Neural crest cell (in vitro differentiated cells): ENCODE measurements at regions not wholly inside any gene's neighbourhood (a gene's known extent, or its start where the extent isn't known, plus 50 kb on each side); places are given as distances from the start of the nearest gene placed in this dataset.
A peak's percentile ranks its signal among the peaks of the same experiment; 100 is the strongest.
"Not testable (repeated sequence)": the region's sequence is repeated elsewhere in the genome, so short reads cannot be mapped to it uniquely, and the experiment has no call there.

ENCODE experiments used
- DNase-seq: peaks from one replicate; pipeline ENCODE4 v3.0.0; 2021; ENCODE audit warnings: low read depth, mixed read lengths, low spot score
- H3K27ac Mint-ChIP-seq: one replicate; pipeline ENCODE4 v1.8.0; 2021; ENCODE audit warnings: mild to moderate bottlenecking, mixed read lengths; ENCODE audit not compliant: unreplicated experiment
- H3K27me3 Mint-ChIP-seq: 2 replicates; pipeline ENCODE4 v1.8.0; 2021; ENCODE audit warnings: low read depth, mild to moderate bottlenecking, mixed read lengths
- H3K36me3 Mint-ChIP-seq: 2 replicates; pipeline ENCODE4 v1.8.0; 2021; ENCODE audit warnings: low read depth, mild to moderate bottlenecking, mixed read lengths
- H3K4me1 Mint-ChIP-seq: 2 replicates; pipeline ENCODE4 v1.8.0; 2021; ENCODE audit warnings: mixed read lengths
- H3K4me3 Mint-ChIP-seq: one replicate; pipeline ENCODE4 v1.8.0; 2021; ENCODE audit warnings: mild to moderate bottlenecking, mixed read lengths
- H3K9me3 Mint-ChIP-seq: 2 replicates; pipeline ENCODE4 v1.8.0; 2021; ENCODE audit warnings: mixed read lengths
- CTCF ChIP-seq: fragments of 200-600 bp; sonication (generic); conservative IDR thresholded peaks from 2 replicates; pipeline ENCODE4 v1.5.0; 2021; ENCODE audit warnings: antibody characterized with exemption, mild to moderate bottlenecking

DNA sequence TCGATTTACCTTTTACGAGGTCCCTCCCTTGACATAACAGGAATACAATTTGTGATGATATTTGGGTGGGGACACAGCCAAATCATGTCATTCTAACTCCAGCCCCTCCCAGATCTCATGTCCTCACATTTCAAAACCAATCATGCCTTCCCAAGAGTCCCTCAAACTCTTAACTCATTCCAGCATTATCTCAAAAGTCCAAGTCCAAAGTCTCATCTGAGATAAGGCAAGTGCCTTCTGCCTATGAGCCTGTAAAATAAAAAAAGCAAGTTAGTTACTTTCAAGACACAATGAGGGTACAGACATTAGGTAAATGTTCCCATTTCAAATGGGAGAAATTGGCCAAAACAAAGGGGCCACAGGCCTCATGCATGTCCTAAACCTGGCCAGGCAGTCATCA is 381.1 kb downstream of the PIK3C3 start:
- H3K4me3 Mint-ChIP-seq, result no peak overlapping the region
- no peak overlapping the region for H3K27ac Mint-ChIP-seq
- H3K27me3 Mint-ChIP-seq, result no peaks in the 10 kb centered on the region
- H3K4me1 Mint-ChIP-seq, result peaks cover 21% of the 10 kb centered on the region
- H3K9me3 Mint-ChIP-seq, result peaks cover 13% of the 10 kb centered on the region
- peaks cover 2% of the 10 kb centered on the region for H3K36me3 Mint-ChIP-seq
- DNase-seq, result no peak
- TF ChIP-seq CTCF, result no peak

GRCh38 chr18:42337337-42337736 is 382.3 kb downstream of the PIK3C3 start:
- DNase-seq, H3K27me3 Mint-ChIP-seq, H3K27ac Mint-ChIP-seq, H3K36me3 Mint-ChIP-seq, H3K4me3 Mint-ChIP-seq: not testable (repeated sequence)
- H3K4me1 Mint-ChIP-seq, result peaks cover 21% of the 10 kb centered on the region
- peaks cover 13% of the 10 kb centered on the region for H3K9me3 Mint-ChIP-seq

GRCh38 chr18:42338683-42339082 is 383.6 kb downstream of the PIK3C3 start:
- Mint-ChIP-seq H3K27ac (no peak overlapping the region), H3K36me3 (peaks cover 2% of the 10 kb centered on the region), H3K27me3 (no peaks in the 10 kb centered on the region), H3K9me3 (peaks cover 15% of the 10 kb centered on the region), H3K4me3 (no peak overlapping the region), H3K4me1 (peaks cover 21% of the 10 kb centered on the region)
- no peak for DNase-seq
- no peak for TF ChIP-seq CTCF

GRCh38 chr18:42339372-42339771 is 384.3 kb downstream of the PIK3C3 start:
- Mint-ChIP-seq H3K4me3 (peak overlapping the region; percentile 12), H3K36me3 (peaks cover 2% of the 10 kb centered on the region), H3K4me1 (peaks cover 21% of the 10 kb centered on the region), H3K27me3 (no peaks in the 10 kb centered on the region), H3K9me3 (peaks cover 15% of the 10 kb centered on the region), H3K27ac (no peak overlapping the region)
- DNase-seq, result no peak
- no peak for TF ChIP-seq CTCF

DNA sequence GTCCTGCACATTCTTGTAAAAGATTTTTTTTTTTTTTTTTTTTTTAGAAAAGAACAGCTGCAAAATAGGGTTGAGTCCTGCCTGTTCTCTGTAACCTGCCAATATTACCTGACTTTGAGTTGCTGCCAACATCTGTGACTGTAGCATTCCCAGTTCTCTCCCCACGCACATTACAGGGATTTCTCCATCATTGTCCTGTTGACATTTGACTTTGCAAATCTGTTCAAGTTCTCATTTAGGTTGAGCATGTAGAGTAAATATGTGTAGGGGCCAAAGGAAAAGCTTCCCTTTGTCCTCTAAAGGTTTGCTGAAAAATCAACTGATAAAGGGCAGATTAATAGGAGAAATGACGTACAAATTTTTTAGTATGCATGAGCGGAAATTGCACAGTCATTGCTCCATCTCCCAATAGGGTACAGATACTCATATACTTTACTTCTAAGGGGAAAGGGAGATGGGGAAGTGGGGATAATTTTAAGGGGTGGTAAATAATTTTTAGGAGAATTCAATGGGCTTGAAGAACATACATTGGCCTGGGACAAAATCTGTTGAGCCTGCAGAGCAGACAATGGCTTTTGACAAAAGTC is 385.5 kb downstream of the PIK3C3 start:
- no peak for DNase-seq
- TF ChIP-seq CTCF, result no peak
- H3K27me3 Mint-ChIP-seq, result no peaks in the 10 kb centered on the region
- H3K27ac Mint-ChIP-seq, result no peak overlapping the region
- no peak overlapping the region for H3K4me3 Mint-ChIP-seq
- H3K9me3 Mint-ChIP-seq, result peaks cover 15% of the 10 kb centered on the region
- H3K36me3 Mint-ChIP-seq, result peaks cover 2% of the 10 kb centered on the region
- peaks cover 21% of the 10 kb centered on the region for H3K4me1 Mint-ChIP-seq

DNA sequence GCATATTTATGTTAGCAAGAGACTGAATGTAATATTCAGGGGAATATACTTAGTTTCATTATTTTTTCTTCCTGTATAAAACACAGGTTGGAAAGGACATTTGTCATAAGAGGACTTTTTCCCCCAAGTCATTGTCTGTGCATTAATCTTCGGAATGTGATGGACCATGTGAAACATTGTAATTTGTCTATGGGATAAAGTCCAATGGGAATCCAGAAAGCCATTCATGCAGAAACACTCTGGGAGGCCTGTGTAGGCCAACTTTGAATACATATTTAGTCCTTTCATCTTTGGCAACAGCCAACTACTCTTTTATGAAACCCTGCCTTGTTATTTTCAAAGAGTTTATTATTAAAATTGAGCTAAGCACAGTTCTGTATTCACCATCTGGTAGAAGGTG is 386.4 kb downstream of the PIK3C3 start:
- no peaks in the 10 kb centered on the region for H3K36me3 Mint-ChIP-seq
- H3K4me3 Mint-ChIP-seq, result no peak overlapping the region
- DNase-seq, result no peak
- no peak overlapping the region for H3K27ac Mint-ChIP-seq
- H3K27me3 Mint-ChIP-seq, result no peaks in the 10 kb centered on the region
- peaks cover 21% of the 10 kb centered on the region for H3K4me1 Mint-ChIP-seq
- no peak for TF ChIP-seq CTCF
- H3K9me3 Mint-ChIP-seq, result peaks cover 12% of the 10 kb centered on the region
